MM.1S (cell line): ENCODE measurements at regions not wholly inside any gene's neighbourhood (a gene's known extent, or its start where the extent isn't known, plus 50 kb on each side); places are given as distances from the start of the nearest gene placed in this dataset.

Experiments used
- DNase-seq: peaks from one replicate; pipeline ENCODE4 v3.0.0-alpha.2; 2015
- H2AFZ ChIP-seq: fragments of 300-600 bp; sonication (generic); 2 replicates; pipeline ENCODE4 v1.6.0; 2016; ENCODE audit warnings: antibody characterized with exemption, low read length
- H3F3A ChIP-seq: fragments of 300-600 bp; sonication (generic); 2 replicates; pipeline ENCODE4 v1.6.1; 2016; ENCODE audit warnings: mild to moderate bottlenecking, antibody characterized with exemption, low read length, moderate library complexity, mixed read lengths; ENCODE audit not compliant: insufficient read depth
- H3K27ac ChIP-seq: fragments of 300-600 bp; sonication (generic); 2 replicates; pipeline ENCODE4 v1.5.1; 2016; ENCODE audit warnings: mild to moderate bottlenecking, low read length
- H3K27me3 ChIP-seq: fragments of 300-600 bp; sonication (generic); replicated peaks from 2 replicates; pipeline ENCODE4 v1.6.0; 2016; ENCODE audit warnings: low read length; ENCODE audit not compliant: insufficient read depth
- H3K36me3 ChIP-seq: fragments of 300-600 bp; sonication (generic); replicated peaks from 2 replicates; pipeline ENCODE4 v1.6.1; 2016; ENCODE audit warnings: mild to moderate bottlenecking, low read length, mixed read lengths; ENCODE audit not compliant: insufficient read depth
- H3K4me1 ChIP-seq: fragments of 300-600 bp; sonication (generic); 2 replicates; pipeline ENCODE4 v1.6.1; 2016; ENCODE audit warnings: low read length, mixed read lengths
- H3K4me2 ChIP-seq: fragments of 300-600 bp; sonication (generic); 2 replicates; pipeline ENCODE4 v1.6.0; 2016; ENCODE audit warnings: low read depth, low read length
- H3K4me3 ChIP-seq: fragments of 300-600 bp; sonication (generic); 2 replicates; pipeline ENCODE4 v1.5.1; 2016; ENCODE audit warnings: low read length, mixed read lengths
- H3K79me2 ChIP-seq: fragments of 300-600 bp; sonication (generic); 2 replicates; pipeline ENCODE4 v1.6.1; 2016; ENCODE audit warnings: mixed run types, low read length, mixed read lengths
- H3K9ac ChIP-seq: fragments of 300-600 bp; sonication (generic); 2 replicates; pipeline ENCODE4 v1.6.1; 2016; ENCODE audit warnings: low read length, mixed read lengths
- H3K9me2 ChIP-seq: fragments of 300-600 bp; sonication (generic); replicated peaks from 2 replicates; pipeline ENCODE4 v1.6.1; 2016; ENCODE audit warnings: mild to moderate bottlenecking, low read length, mixed read lengths; ENCODE audit not compliant: insufficient read depth
- H3K9me3 ChIP-seq: fragments of 300-600 bp; sonication (generic); replicated peaks from 2 replicates; pipeline ENCODE4 v1.6.1; 2016; ENCODE audit warnings: mild to moderate bottlenecking, low read length, mixed read lengths; ENCODE audit not compliant: insufficient read depth
- H4K20me1 ChIP-seq: fragments of 300-600 bp; sonication (generic); 2 replicates; pipeline ENCODE4 v1.6.1; 2016; ENCODE audit warnings: mild to moderate bottlenecking, low read length, moderate library complexity, mixed read lengths; ENCODE audit not compliant: insufficient read depth
- EZH2 ChIP-seq: fragments of 300-600 bp; sonication (generic); optimal IDR thresholded peaks from 2 replicates; pipeline ENCODE3; 2017; ENCODE audit warnings: low read depth, mild to moderate bottlenecking, antibody characterized with exemption, low read length, mixed read lengths
- EZH2phosphoT487 ChIP-seq: fragments of 300-600 bp; sonication (generic); IDR thresholded peaks from 2 replicates; pipeline ENCODE4 v1.6.1; 2018; ENCODE audit warnings: antibody characterized with exemption, low read length
- TF ChIP-seq, protein P1 (sequence below): fragments of 300-600 bp; sonication (generic); IDR thresholded peaks from 2 replicates; pipeline ENCODE4 v1.5.1; 2016; ENCODE audit warnings: antibody characterized with exemption, low read length, mixed read lengths

DNA sequence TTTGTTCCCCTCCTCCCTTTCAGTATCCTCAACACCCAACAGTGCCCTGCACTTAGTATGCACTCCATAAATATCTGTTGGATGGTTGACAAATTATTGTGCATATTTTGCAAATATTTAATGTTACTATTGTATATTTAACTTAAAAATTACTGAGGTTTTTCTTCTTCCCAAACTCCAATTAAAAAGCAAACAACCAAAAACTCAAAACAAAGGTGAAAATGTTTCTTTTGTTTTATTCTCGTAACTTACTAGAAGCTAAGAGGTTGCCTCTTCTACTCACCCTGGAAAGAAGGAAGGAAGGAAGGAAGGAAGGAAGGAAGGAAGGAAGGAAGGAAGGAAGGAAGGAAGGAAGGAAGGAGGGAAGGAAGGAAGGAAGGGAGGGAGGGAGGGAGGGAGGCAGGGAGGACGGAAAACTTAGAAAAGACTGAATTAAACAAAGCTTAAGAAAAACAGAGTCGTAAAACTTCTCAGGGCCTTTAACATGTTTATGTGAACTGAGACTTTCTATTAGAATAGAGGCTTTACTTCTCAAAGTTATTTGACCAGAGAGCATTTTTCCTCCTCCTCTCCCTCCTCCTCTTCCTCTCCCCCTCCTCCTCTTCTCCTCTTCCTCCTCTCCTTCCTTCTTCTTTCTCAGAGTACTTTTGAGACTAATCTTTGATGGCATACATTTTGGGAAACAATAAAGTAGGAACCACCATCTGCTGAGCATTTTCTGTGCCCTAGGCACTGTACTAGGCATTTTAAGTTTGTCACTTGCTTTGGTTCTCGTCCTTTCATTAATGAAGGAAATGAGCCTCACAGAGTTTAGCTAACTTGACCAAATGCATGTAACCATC, 396.6 kb upstream of the WWC1 start:
- Histone ChIP-seq H3K79me2 (no peaks in the 10 kb centered on the region), H3K36me3 (no peaks in the 10 kb centered on the region), H3K9me3 (no peaks in the 10 kb centered on the region), H3K4me3 (no peak overlapping the region), H3F3A (no peaks in the 10 kb centered on the region), H3K4me1 (no peaks in the 10 kb centered on the region), H2AFZ (no peak overlapping the region), H3K27me3 (no peaks in the 10 kb centered on the region), H3K4me2 (no peak overlapping the region), H3K9me2 (no peaks in the 10 kb centered on the region), H3K9ac (no peak overlapping the region), H4K20me1 (no peaks in the 10 kb centered on the region), H3K27ac (no peak overlapping the region)
- no peak for DNase-seq
- no peak for TF ChIP-seq EZH2phosphoT487
- no peak for TF ChIP-seq EZH2
- TF ChIP-seq, protein P1, sequence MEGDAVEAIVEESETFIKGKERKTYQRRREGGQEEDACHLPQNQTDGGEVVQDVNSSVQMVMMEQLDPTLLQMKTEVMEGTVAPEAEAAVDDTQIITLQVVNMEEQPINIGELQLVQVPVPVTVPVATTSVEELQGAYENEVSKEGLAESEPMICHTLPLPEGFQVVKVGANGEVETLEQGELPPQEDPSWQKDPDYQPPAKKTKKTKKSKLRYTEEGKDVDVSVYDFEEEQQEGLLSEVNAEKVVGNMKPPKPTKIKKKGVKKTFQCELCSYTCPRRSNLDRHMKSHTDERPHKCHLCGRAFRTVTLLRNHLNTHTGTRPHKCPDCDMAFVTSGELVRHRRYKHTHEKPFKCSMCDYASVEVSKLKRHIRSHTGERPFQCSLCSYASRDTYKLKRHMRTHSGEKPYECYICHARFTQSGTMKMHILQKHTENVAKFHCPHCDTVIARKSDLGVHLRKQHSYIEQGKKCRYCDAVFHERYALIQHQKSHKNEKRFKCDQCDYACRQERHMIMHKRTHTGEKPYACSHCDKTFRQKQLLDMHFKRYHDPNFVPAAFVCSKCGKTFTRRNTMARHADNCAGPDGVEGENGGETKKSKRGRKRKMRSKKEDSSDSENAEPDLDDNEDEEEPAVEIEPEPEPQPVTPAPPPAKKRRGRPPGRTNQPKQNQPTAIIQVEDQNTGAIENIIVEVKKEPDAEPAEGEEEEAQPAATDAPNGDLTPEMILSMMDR = no peak

DNA sequence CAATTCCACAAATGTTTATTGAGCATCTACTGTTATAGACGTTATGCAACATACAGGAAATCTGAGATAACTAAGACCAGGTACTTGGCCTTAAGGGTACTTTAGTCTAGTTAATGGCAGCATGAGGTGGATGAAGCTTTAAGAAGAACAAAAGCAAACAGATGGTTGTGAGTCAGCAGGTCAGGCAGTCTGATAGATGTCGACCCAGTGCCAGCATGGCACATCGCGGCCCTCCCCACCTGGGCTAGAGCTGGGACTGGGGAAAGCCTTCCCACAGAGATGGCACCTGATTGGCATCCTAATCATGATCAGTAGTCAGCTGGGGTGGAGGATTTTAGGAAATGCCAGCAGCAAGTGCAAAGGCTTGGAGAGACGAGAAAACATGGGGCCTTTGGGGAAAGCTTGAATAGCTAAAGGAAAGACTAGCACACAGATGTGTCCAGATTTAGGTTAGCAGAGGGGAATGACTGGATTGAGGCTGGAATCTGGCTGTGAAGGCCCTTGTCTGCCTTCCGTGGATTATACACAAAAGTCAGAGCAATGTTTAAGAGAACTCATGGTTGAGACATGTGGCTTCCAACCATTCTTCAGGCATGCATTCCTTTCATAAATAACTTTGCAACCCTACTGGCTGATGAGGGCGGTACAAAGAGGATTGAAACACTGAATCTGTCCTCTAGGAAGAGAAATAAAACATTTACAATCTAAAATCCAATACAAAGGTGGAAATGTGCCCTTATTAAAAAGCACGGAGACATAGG, 395.4 kb upstream of the WWC1 start:
- no peak for DNase-seq

DNA sequence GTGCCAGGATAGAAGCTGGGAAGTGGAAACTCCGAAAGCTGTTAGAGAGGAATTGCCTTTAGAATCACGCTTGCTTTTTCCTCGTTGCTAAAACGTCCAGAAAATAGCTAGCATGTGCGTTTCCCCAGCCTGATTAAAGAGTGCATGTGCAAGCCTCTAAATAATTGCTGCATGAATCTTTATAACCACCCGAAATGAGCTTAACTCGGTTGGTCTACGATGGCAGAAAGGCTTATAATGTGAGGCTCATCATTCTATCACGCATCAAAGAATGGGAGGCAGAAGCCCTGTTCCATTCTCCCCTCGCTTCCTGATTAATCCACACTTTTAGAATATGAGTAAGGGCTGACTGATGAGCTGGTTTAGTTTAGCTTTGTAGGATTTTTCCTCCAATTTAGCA, 394.6 kb upstream of the WWC1 start:
- H3K36me3 ChIP-seq = no peaks in the 10 kb centered on the region
- H3K27ac ChIP-seq = no peak overlapping the region
- H3K9me2 ChIP-seq = no peaks in the 10 kb centered on the region
- H4K20me1 ChIP-seq = no peaks in the 10 kb centered on the region
- no peaks in the 10 kb centered on the region for H3F3A ChIP-seq
- TF ChIP-seq, protein P1 = no peak
- TF ChIP-seq EZH2 (no peak), EZH2phosphoT487 (no peak)
- no peaks in the 10 kb centered on the region for H3K79me2 ChIP-seq
- no peak overlapping the region for H2AFZ ChIP-seq
- no peaks in the 10 kb centered on the region for H3K4me1 ChIP-seq
- H3K4me3 ChIP-seq = no peak overlapping the region
- no peak for DNase-seq
- no peaks in the 10 kb centered on the region for H3K9me3 ChIP-seq
- no peaks in the 10 kb centered on the region for H3K27me3 ChIP-seq
- no peak overlapping the region for H3K9ac ChIP-seq
- no peak overlapping the region for H3K4me2 ChIP-seq

More for the DNA sequence above, 395.4 kb upstream of the WWC1 start:
- Histone ChIP-seq H4K20me1 (no peaks in the 10 kb centered on the region), H2AFZ (no peak overlapping the region), H3K4me3 (no peak overlapping the region), H3K9me3 (no peaks in the 10 kb centered on the region), H3K27ac (no peak overlapping the region), H3K4me2 (no peak overlapping the region), H3K4me1 (no peaks in the 10 kb centered on the region), H3F3A (no peaks in the 10 kb centered on the region), H3K9ac (no peak overlapping the region), H3K9me2 (no peaks in the 10 kb centered on the region), H3K36me3 (no peaks in the 10 kb centered on the region), H3K79me2 (no peaks in the 10 kb centered on the region), H3K27me3 (no peaks in the 10 kb centered on the region)
- TF ChIP-seq EZH2phosphoT487 = no peak
- TF ChIP-seq EZH2 = no peak
- TF ChIP-seq, protein P1 = no peak
